ENCODE measurements at regions not wholly inside any gene's neighbourhood (a gene's known extent, or its start where the extent isn't known, plus 50 kb on each side); places are given as distances from the start of the nearest gene placed in this dataset.
"Not testable (repeated sequence)": the region's sequence is repeated elsewhere in the genome, so short reads cannot be mapped to it uniquely, and the experiment has no call there.

- Histone ChIP-seq H3K27me3 (ENCODE audit: control insufficient read depth in 2 of 2, insufficient read depth in 2 of 2, low read length in 2 of 2) (no peaks in the 10 kb centered on the region), H4K20me1 (ENCODE audit: insufficient read depth, low read length) (no peaks in the 10 kb centered on the region), H3K4me1 (ENCODE audit: control insufficient read depth in 1 of 2, insufficient read depth in 2 of 2, low read length in 2 of 2) (no peaks in the 10 kb centered on the region), H3K79me2 (ENCODE audit: insufficient read depth, low read length) (no peaks in the 10 kb centered on the region), H2AFZ (ENCODE audit: insufficient read depth, low read depth, low read length, poor library complexity, severe bottlenecking) (no peak overlapping the region), H3K9ac (ENCODE audit: insufficient read depth, low read length, poor library complexity, severe bottlenecking) (no peak overlapping the region), H3K27ac (ENCODE audit: low read depth in 1 of 2, low read length in 2 of 2) (no peak overlapping the region), H3K4me3 (replicated peaks in 1 of 3; ENCODE audit: low read depth in 2 of 3, low read length in 3 of 3) (no peak overlapping the region), H3K4me2 (replicated peaks; ENCODE audit: extremely low read depth, low read length, poor library complexity, severe bottlenecking) (no peak overlapping the region), H3K9me3 (replicated peaks in 1 of 2; ENCODE audit: control insufficient read depth in 1 of 2, insufficient read depth in 1 of 2, low read length in 2 of 2) (no peaks in the 10 kb centered on the region), H3K36me3 (replicated peaks in 1 of 2; ENCODE audit: control insufficient read depth in 1 of 2, insufficient read depth in 2 of 2, low read length in 2 of 2) (no peaks in the 10 kb centered on the region)
- no peaks in the 10 kb centered on the region for H3K36me3 Mint-ChIP-seq
- no peak overlapping the region for H3K27ac Mint-ChIP-seq
- no peak for DNase-seq
- intact Hi-C loops (cut with micrococcal nuclease), result no loop called here
- 86% methylated on average over 1 of the region's 4 CpGs for WGBS (ENCODE audit: insufficient coverage)
- H3K9me3 Mint-ChIP-seq, result no peaks in the 10 kb centered on the region
- no peak overlapping the region for H3K4me3 Mint-ChIP-seq
- no peak for TF ChIP-seq CTCF (IDR thresholded peaks at IDR 0.05)
- H3K27me3 Mint-ChIP-seq (ENCODE audit: low read depth in 3 of 3), result peaks cover 0 to 2% (median 2%) of the 10 kb centered on the region in 3 donors
- no peaks in the 10 kb centered on the region for H3K4me1 Mint-ChIP-seq
Observed at GRCh38 chr17:27947005-27947406, 53.8 kb upstream of the LYRM9 start.

- Histone ChIP-seq H3K27ac (ENCODE audit: low read depth in 1 of 2, low read length in 2 of 2) (no peak overlapping the region), H3K4me3 (replicated peaks in 1 of 3; ENCODE audit: low read depth in 2 of 3, low read length in 3 of 3) (no peak overlapping the region), H3K36me3 (replicated peaks in 1 of 2; ENCODE audit: control insufficient read depth in 1 of 2, insufficient read depth in 2 of 2, low read length in 2 of 2) (no peaks in the 10 kb centered on the region), H3K4me2 (replicated peaks; ENCODE audit: extremely low read depth, low read length, poor library complexity, severe bottlenecking) (no peak overlapping the region), H4K20me1 (ENCODE audit: insufficient read depth, low read length) (no peaks in the 10 kb centered on the region), H3K27me3 (ENCODE audit: control insufficient read depth in 2 of 2, insufficient read depth in 2 of 2, low read length in 2 of 2) (no peaks in the 10 kb centered on the region), H3K79me2 (ENCODE audit: insufficient read depth, low read length) (no peaks in the 10 kb centered on the region), H3K4me1 (ENCODE audit: control insufficient read depth in 1 of 2, insufficient read depth in 2 of 2, low read length in 2 of 2) (no peaks in the 10 kb centered on the region), H3K9ac (ENCODE audit: insufficient read depth, low read length, poor library complexity, severe bottlenecking) (no peak overlapping the region), H3K9me3 (replicated peaks in 1 of 2; ENCODE audit: control insufficient read depth in 1 of 2, insufficient read depth in 1 of 2, low read length in 2 of 2) (no peaks in the 10 kb centered on the region), H2AFZ (ENCODE audit: insufficient read depth, low read depth, low read length, poor library complexity, severe bottlenecking) (no peak overlapping the region)
- 82% methylated on average over 1 of the region's 3 CpGs for WGBS (ENCODE audit: insufficient coverage)
- peak overlapping the region in 2 of 7 donors; percentile 21 to 76 for H3K27ac Mint-ChIP-seq
- H3K27me3 Mint-ChIP-seq (ENCODE audit: low read depth in 3 of 3), result peaks cover 0 to 2% (median 2%) of the 10 kb centered on the region in 3 donors
- intact Hi-C loops (cut with micrococcal nuclease), result no loop called here
- H3K36me3 Mint-ChIP-seq, result no peaks in the 10 kb centered on the region
- TF ChIP-seq CTCF (IDR thresholded peaks at IDR 0.05), result no peak
- DNase-seq, result no peak
- H3K9me3 Mint-ChIP-seq, result no peaks in the 10 kb centered on the region
- H3K4me3 Mint-ChIP-seq, result no peak overlapping the region
- H3K4me1 Mint-ChIP-seq, result no peaks in the 10 kb centered on the region
Observed at GRCh38 chr17:27949304-27949703, 56.1 kb upstream of the LYRM9 start.

GRCh38 chr17:27950225-27950624 lies 57.1 kb upstream of the LYRM9 start:
- H3K4me1 Mint-ChIP-seq; H3K9me3 Mint-ChIP-seq; H3K79me2 ChIP-seq (ENCODE audit: insufficient read depth, low read length); H3K4me1 ChIP-seq (ENCODE audit: control insufficient read depth in 1 of 2, insufficient read depth in 2 of 2, low read length in 2 of 2); DNase-seq; H2AFZ ChIP-seq (ENCODE audit: insufficient read depth, low read depth, low read length, poor library complexity, severe bottlenecking); H3K27me3 ChIP-seq (ENCODE audit: control insufficient read depth in 2 of 2, insufficient read depth in 2 of 2, low read length in 2 of 2); H3K27me3 Mint-ChIP-seq (ENCODE audit: low read depth in 3 of 3); H3K27ac Mint-ChIP-seq; H3K4me3 Mint-ChIP-seq; H3K36me3 Mint-ChIP-seq; H3K27ac ChIP-seq (ENCODE audit: low read depth in 1 of 2, low read length in 2 of 2); H3K4me3 ChIP-seq (replicated peaks in 1 of 3; ENCODE audit: low read depth in 2 of 3, low read length in 3 of 3); H4K20me1 ChIP-seq (ENCODE audit: insufficient read depth, low read length); H3K36me3 ChIP-seq (replicated peaks in 1 of 2; ENCODE audit: control insufficient read depth in 1 of 2, insufficient read depth in 2 of 2, low read length in 2 of 2); intact Hi-C loops (cut with micrococcal nuclease); H3K9me3 ChIP-seq (replicated peaks in 1 of 2; ENCODE audit: control insufficient read depth in 1 of 2, insufficient read depth in 1 of 2, low read length in 2 of 2); H3K4me2 ChIP-seq (replicated peaks; ENCODE audit: extremely low read depth, low read length, poor library complexity, severe bottlenecking); H3K9ac ChIP-seq (ENCODE audit: insufficient read depth, low read length, poor library complexity, severe bottlenecking): not testable (repeated sequence)
- 94% methylated on average over 6 of the region's 7 CpGs for WGBS (ENCODE audit: insufficient coverage)

All from CD14-positive monocyte (primary cell).